HG03039 (cell line): ENCODE measurements at regions not wholly inside any gene's neighbourhood (a gene's known extent, or its start where the extent isn't known, plus 50 kb on each side); places are given as distances from the start of the nearest gene placed in this dataset.

ENCODE experiments used
- ATAC-seq: cut with Tn5 transposase; IDR thresholded peaks from one replicate; pipeline ENCODE4 v1.9.1; 2021; ENCODE audit warnings: mild to moderate bottlenecking, moderate library complexity; ENCODE audit not compliant: unreplicated experiment

DNA sequence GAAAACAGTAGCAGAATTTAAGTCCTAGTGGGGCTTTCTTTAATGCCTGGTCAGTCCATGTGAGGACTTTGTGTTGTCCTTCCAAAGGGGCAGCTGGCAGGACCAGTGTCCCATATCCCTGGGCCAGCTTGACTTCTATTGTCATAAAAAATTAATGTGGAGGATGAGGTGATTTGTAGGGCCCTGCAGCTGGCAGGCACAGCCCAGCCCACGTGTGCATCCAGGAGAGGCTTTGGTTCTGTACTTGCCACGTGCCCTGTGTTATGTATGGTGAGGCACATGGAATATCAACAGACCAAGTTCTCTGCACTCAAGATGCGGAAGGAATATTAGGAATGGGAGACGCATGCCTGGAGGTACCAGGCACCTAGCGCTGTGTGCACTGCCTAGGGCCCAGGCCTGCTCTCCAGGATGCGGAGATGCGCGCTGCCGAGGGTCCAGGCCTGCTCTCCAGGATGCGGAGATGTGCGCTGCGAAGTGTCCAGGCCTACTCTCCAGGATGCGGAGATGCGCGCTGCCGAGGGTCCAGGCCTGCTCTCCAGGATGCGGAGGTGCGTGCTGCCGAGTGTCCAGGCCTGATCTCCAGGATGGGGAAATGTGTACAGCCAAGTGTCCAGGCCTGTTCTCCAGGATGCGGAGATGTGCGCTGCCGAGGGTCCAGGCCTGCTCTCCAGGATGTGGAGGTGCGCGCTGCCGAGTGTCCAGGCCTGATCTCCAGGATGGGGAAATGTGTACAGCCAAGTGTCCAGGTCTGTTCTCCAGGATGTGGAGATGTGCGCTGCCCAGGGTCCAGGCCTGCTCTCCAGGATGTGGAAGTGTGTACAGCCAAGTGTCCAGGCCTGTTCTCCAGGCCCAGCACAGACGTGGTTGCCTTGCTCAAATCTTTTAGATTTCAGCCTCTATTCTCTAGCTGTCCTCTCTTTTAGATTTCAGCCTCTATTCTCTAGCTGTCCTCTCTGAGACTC, 183.3 kb upstream of the ROPN1 start:
- no peak for ATAC-seq

- no peak for ATAC-seq
Measured at GRCh38 chr3:124177071-124177470, 185.1 kb upstream of the ROPN1 start.

- no peak for ATAC-seq
Measured at GRCh38 chr3:124178531-124178930, 186.6 kb upstream of the ROPN1 start.

GRCh38 chr3:124200407-124200806, 208.5 kb upstream of the ROPN1 start:
- no peak for ATAC-seq

DNA sequence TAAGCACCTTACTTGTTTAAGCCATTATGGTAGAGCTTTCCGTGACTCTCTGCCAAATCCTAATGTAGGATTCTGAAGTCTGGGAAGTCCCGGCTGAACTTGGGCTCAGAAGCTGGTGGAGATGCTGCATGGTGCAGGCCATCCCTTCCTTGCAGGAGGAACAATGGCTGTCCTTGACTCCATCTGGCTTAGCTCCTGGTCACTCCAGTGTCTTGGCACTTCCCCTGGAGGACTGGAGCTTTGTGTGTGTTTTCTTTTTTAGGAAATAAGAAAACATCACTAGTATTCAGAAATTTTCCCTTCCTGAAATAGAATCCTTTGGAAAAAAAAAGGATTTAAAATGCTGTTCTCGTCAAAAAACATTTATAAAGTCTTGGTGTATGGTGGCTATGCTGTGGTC, 209.3 kb upstream of the ROPN1 start:
- ATAC-seq, result no peak

- no peak for ATAC-seq
Measured at GRCh38 chr3:124201786-124202185, 209.9 kb upstream of the ROPN1 start.

DNA sequence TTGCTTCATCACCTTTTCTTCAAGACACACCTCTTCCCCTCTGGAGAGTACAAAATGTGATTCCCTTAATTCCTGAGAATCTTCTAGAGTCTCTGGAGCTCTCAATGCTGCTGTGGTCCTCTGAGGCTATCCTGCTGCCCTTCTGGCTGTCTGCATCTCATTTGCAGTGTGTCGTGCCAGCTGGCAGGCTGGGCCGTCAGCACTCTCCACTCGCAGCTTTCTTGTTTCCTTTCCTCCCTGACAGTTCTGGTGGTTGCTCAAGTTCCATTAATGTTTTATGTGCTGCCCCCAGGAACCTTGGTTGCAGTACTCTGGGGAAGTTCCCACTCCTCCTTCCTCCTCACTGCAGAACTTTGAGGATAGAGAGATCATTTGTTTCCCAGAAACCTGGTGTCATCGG, 210.8 kb upstream of the ROPN1 start:
- no peak for ATAC-seq

DNA sequence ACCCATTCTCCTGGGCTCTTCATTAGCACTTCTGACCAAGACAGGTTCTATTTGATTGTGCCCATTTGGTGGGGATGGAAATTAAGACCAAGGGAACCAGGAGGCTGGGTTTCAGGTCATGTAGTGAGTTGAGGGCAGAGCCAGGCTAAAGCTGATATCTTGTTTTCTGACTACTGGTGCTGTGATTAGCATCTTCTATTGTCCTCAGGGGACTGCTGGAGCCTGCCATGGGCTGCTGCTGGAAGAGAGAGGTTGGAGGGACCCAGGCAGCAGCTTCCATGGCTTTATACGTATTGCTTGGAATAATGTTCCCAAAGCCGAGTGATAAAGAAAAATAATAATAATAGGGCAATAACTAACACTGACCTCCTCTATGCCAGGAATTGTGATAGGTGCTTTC, 211.4 kb upstream of the ROPN1 start:
- ATAC-seq, result no peak

DNA sequence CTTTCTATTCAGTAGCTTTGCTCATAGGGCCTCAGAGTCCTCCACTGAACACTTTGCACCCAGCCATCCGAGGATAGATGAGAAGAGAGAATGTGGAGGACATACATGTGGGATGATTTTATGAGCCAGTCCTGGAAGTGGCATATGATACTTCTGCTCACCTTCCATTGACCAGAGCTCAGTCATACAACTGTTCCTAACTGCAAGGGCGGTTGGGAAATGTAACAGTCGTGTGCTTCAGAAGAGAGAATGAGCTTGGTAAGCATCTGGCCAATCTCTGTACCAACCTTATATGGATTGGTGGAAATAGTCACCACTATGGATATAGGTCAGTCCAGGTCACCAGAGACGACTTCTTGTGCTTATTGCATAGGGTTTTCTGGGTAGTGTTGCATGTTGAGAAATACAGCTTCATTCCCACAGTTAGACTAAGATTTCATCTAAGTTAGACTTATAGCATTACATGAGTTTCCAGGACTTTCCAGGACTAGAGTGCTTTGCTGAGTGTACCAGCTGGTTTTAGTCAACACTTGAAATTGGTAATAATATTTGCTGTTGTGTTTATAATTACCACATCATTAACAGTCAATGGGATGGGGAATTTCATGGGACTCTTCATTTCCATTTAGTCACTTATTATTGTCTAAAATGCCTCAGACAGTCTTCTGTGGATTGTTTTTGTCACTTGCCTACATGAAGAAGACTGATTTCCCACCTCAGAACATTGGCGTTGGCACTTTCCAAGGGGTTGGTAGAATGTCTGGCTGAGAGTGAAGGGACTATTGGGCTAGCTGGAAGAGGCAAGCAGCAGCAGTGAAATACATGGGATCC, 214.5 kb upstream of the ROPN1 start:
- no peak for ATAC-seq

DNA sequence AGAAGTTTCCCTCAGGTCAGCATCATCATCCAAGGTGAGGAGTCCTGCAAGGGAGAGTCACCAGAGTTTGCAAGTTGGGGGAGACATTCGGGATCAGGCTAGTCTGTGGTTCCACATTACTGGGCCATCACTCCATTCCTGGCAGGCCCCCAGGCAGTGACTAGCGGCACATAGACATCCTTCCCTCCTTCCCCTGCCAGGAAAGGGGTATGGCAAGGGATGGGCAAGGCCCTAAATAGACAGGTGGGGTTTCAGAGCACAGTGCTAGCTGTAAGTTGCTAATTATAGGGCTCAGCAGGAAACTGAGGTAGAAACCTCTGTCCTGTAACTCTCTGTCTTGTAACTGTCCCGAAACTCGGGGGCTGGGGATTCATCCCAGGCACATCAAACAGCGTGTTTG, 215.2 kb upstream of the ROPN1 start:
- no peak for ATAC-seq

GRCh38 chr3:124207873-124208485, 216.1 kb upstream of the ROPN1 start:
- no peak for ATAC-seq

- no peak for ATAC-seq
Measured at GRCh38 chr3:124209426-124209825, 217.5 kb upstream of the ROPN1 start.

GRCh38 chr3:124210899-124211298, 219.0 kb upstream of the ROPN1 start:
- no peak for ATAC-seq

- ATAC-seq, result no peak
Measured at GRCh38 chr3:124213641-124214040, 221.7 kb upstream of the ROPN1 start.

DNA sequence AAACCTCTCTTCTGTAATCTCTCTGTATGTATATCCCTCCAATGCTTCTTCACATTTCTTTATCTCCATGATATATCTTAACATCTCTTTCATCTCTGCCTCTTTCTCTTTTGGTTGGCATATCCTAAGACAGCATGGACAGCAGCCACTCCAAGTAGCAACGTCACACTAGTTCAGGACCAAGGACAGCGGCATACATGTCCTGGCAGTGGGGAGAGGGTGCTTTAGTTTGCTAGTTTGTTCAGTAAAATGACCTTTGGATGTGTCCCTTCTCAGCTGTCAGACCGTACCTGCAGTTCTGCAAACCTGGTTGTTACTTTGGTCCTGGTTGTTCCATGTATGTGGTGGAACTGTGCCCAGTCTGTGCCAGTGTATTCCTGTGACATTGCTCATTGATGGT, 225.6 kb upstream of the ROPN1 start:
- no peak for ATAC-seq

DNA sequence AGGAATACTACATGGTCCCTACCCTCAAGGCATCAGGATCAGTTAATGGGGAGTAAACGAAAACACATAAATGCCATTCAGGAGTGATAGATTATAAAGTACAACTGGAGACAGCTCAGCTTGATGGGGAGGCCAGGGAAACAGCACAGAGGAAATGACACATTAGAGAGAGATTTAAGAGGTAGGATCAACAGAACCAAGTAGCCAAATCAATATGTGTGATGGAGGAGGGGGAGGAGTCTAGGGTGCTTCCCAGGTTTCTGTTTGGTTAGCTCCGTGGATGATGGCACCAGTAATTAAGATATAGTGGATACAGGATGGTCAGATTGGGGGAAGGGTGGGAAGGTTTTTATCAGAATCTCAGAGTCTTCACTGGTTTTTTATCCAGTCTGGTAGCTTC, 229.5 kb upstream of the ROPN1 start:
- no peak for ATAC-seq

DNA sequence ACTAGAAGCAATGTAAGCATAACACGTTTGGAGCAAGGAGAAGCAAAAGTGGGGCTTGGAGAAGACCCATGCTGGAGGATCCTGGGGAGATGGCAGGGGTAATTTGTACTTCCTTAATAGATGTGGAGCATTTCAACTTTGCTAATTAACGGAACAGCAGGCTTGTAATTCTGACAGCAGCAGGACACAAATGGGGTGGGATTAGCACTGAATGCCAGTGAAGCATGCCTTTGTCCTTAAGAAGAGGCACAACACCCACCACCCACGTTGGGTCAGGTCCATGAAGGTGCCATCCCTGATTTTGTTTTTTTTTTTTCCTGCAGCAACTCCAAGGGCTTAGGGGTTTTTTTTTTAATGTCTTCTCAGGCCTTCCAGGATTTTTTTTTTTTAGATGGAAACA, 231.9 kb upstream of the ROPN1 start:
- no peak for ATAC-seq

- no peak for ATAC-seq
Measured at GRCh38 chr3:124227150-124227630, 235.3 kb upstream of the ROPN1 start.

GRCh38 chr3:124229420-124229819, 237.5 kb upstream of the ROPN1 start:
- ATAC-seq, result no peak

GRCh38 chr3:124229836-124230235, 237.9 kb upstream of the ROPN1 start:
- ATAC-seq, result no peak

DNA sequence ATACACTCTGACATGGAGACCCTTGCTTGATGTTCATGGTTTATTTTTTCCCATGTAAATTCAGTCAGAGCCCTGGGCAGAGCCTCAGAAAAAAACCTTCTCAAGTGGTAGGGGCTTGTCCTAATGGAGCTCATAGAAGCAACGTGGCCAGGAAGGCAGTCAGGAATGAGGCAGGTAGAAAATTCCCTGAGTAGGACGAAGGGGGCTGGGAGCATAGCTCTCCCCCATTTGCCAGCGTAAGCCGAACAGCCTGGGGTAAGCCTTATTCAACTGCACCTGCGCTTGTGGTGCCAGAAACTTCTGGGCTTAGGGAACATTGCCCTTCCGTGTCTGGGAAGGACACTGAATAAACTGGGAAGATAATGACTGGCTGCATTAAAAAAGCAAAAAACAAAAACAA, 238.5 kb upstream of the ROPN1 start:
- no peak for ATAC-seq
